GM12891 (cell line): ENCODE measurements at regions not wholly inside any gene's neighbourhood (a gene's known extent, or its start where the extent isn't known, plus 50 kb on each side); places are given as distances from the start of the nearest gene placed in this dataset.

Experiments used
- PAX5 ChIP-seq: IDR thresholded peaks from 2 replicates; pipeline ENCODE4 v1.6.1; 2011; ENCODE audit warnings: low read length, moderate library complexity, mild to moderate bottlenecking; ENCODE audit not compliant: insufficient read depth, severe bottlenecking
- POLR2A ChIP-seq: IDR thresholded peaks from 2 replicates; pipeline ENCODE4 v1.6.1; 2011; ENCODE audit warnings: low read depth, low read length, control low read depth
- POLR2AphosphoS5 ChIP-seq: IDR thresholded peaks from 2 replicates; pipeline ENCODE4 v1.6.1; 2011; ENCODE audit warnings: low read depth, low read length, control low read depth
- SPI1 ChIP-seq: IDR thresholded peaks from 2 replicates; pipeline ENCODE4 v1.6.1; 2011; ENCODE audit warnings: low read depth, low read length, control low read depth
- TAF1 ChIP-seq: IDR thresholded peaks from 2 replicates; pipeline ENCODE4 v1.6.1; 2011; ENCODE audit warnings: low read depth, low read length, control low read depth

GRCh38 chr6:6815732-6816131 is 227.2 kb downstream of the LY86 start:
- no peak for TF ChIP-seq POLR2AphosphoS5
- TF ChIP-seq POLR2A = no peak
- TF ChIP-seq TAF1 = no peak
- no peak for TF ChIP-seq SPI1
- no peak for TF ChIP-seq PAX5
